MM.1S (cell line): ENCODE measurements at regions not wholly inside any gene's neighbourhood (a gene's known extent, or its start where the extent isn't known, plus 50 kb on each side); places are given as distances from the start of the nearest gene placed in this dataset.

Experiments used
- EZH2 ChIP-seq: fragments of 300-600 bp; sonication (generic); optimal IDR thresholded peaks from 2 replicates; pipeline ENCODE3; 2017; ENCODE audit warnings: low read depth, mild to moderate bottlenecking, antibody characterized with exemption, low read length, mixed read lengths
- TF ChIP-seq, protein P1 (sequence below): fragments of 300-600 bp; sonication (generic); IDR thresholded peaks from 2 replicates; pipeline ENCODE4 v1.5.1; 2016; ENCODE audit warnings: antibody characterized with exemption, low read length, mixed read lengths

DNA sequence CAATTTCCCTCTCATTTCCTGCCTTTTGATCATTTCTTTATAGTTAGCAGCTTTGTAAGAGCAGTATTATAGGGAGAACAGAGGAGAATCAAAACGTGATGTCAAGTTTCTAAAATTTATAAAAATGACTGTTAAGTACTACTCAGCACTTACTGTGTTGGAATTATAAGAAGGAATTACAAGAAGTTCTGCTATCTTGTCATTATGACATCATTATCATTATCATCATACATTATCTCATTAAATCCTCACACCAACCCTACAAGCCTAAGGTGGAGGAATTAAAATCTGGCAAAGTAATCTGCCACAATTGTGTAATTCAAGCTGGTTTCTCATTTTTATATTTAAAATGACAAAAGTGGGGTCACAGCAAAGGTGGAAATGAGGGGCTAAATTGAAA lies 316.2 kb upstream of the CD180 start:
- TF ChIP-seq, protein P1, sequence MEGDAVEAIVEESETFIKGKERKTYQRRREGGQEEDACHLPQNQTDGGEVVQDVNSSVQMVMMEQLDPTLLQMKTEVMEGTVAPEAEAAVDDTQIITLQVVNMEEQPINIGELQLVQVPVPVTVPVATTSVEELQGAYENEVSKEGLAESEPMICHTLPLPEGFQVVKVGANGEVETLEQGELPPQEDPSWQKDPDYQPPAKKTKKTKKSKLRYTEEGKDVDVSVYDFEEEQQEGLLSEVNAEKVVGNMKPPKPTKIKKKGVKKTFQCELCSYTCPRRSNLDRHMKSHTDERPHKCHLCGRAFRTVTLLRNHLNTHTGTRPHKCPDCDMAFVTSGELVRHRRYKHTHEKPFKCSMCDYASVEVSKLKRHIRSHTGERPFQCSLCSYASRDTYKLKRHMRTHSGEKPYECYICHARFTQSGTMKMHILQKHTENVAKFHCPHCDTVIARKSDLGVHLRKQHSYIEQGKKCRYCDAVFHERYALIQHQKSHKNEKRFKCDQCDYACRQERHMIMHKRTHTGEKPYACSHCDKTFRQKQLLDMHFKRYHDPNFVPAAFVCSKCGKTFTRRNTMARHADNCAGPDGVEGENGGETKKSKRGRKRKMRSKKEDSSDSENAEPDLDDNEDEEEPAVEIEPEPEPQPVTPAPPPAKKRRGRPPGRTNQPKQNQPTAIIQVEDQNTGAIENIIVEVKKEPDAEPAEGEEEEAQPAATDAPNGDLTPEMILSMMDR, result no peak
- TF ChIP-seq EZH2, result no peak
